Sciatic nerve (tissue), 2 donors: ENCODE measurements at regions not wholly inside any gene's neighbourhood (a gene's known extent, or its start where the extent isn't known, plus 50 kb on each side); places are given as distances from the start of the nearest gene placed in this dataset.
"Not testable (repeated sequence)": the region's sequence is repeated elsewhere in the genome, so short reads cannot be mapped to it uniquely, and the experiment has no call there.

Source experiments
- ATAC-seq: fragments of 200-7000 bp; cut with Tn5 transposase; one replicate; pipeline ENCODE4 v1.9.1; 2020; ENCODE audit warnings: mild to moderate bottlenecking, moderate library complexity
- DNase-seq: peaks from one replicate; pipeline ENCODE4 v3.0.0-alpha.2; 2020; ENCODE audit warnings: low spot score
- intact Hi-C: fragments of 100-400 bp; cut with DNase I; formaldehyde crosslinking; loops from one replicate; pipeline ENCODE4 v1.14.2; 2022
- donor health status: DM: no; HTN: no; CAD: no.
- donor health status: DM: no; HTN: no; CAD: no.

GRCh38 chr5:3490957-3491507 is 104.6 kb upstream of the IRX1 start:
- no peak for ATAC-seq
- intact Hi-C loops = no loop called here
- no peak for DNase-seq

DNA sequence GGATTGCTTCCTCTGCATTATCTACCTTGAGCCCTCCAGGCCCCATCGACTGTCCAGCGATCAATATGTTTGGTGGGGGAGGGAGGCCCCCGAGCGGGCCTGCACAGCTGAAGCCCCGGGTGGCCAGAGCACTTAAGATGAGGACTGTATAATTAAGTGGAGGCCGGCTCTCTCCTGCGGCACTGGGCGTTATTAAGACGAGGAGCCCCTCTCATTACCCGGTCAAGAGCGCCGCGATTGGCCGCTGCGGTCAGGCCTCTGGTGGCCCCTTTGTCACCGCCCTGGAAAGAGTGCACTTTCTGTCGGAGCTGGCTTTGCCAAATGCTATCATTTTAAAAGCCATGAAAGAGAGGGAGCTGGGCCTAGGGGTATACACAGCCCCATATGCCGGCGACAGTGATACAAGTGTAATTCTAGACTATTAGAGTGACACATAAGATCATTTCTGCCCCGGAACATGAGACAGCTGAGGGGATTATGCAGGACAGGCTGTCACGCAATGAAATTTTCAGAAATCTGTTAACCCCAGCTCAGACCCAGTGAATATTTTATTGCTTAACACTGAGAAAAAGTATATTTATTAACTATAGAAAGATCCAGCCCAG is 106.3 kb upstream of the IRX1 start:
- no peak for DNase-seq
- intact Hi-C loops = no loop called here
- ATAC-seq = no peak

DNA sequence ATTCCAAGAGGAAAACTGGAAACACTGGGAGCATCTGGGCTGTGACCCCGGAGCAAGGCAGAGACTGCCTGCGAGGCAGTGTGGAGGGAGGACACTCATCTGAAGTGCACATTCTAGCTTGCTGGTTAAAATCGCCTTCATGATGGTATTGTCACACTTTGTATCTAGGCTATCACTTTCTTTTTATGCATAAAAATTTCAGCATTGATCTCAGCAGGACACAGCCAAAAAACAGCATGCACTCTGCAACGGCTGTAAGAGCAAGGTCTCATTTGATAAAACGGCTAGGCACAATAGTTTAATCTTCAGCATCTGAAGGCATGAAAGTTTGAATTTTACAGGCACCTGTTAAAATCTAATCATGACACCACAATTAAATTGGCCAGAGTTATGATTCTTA is 110.8 kb upstream of the IRX1 start:
- ATAC-seq = no peak
- no peak for DNase-seq
- intact Hi-C loops = no loop called here

DNA sequence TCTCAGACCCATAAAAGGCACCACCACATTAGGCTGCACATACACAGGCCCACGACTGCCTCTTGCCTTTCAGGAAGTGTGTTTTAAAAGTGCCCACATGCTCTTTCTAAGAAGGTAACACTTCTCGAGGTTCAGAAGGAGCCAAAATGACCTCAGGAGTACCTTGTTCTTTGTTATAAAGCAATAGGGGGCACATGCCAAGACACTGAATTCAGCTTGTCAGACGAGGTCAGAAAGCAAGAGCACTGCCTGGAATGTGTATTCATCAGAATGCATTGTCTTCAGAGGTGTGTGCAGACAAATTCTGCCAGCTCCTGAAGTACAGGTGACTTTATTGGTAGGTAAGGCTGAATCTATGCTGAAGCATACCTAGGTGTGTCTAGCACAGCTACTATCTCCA is 114.5 kb upstream of the IRX1 start:
- no peak for ATAC-seq
- no peak for DNase-seq
- intact Hi-C loops = no loop called here

DNA sequence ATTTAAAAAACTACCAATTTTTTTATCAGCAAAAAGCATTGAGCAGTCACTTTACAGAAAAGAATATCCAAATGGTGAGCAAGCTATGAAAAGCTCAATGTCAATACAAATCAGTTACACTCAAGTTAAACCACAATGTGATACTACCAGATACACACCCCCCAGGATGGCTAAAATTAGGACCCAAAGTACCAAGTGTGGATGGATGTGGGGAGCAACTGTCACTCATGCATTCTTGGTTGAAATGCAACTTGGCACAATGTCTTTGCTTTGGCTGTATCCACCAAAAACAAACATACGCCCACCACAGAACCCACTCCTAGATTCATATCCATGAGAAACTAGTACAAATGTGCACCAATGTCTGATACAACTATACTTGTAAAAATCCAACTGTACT is 120.0 kb upstream of the IRX1 start:
- ATAC-seq = no peak
- no peak for DNase-seq
- intact Hi-C loops = no loop called here

DNA sequence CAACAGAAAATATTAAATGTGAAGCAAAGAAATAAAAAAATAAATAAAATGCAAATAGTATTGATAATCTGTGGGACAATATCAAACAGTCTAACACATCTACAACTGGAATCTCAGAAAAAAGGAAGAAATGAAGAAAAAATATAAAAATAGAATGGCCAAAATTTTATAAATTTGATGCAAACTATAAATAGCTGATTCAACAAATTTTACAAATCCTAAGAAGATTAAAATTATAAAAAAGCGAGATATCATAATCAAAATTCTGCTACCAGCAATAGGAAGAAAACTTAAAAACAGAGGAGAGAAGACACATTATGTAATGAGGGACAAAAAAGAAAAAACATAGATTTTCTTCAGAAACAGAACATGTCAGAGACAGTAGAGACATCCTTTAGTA is 129.2 kb upstream of the IRX1 start:
- intact Hi-C loops = no loop called here
- DNase-seq (no peak), ATAC-seq (no peak)

GRCh38 chr5:3460416-3460815 is 135.2 kb upstream of the IRX1 start:
- intact Hi-C loops = no loop called here

GRCh38 chr5:3456121-3456681 is 139.4 kb upstream of the IRX1 start:
- intact Hi-C loops = no loop called here
- ATAC-seq (no peak), DNase-seq (no peak)

More at GRCh38 chr5:3460416-3460815, 135.2 kb upstream of the IRX1 start:
- DNase-seq = no peak
- ATAC-seq = no peak

DNA sequence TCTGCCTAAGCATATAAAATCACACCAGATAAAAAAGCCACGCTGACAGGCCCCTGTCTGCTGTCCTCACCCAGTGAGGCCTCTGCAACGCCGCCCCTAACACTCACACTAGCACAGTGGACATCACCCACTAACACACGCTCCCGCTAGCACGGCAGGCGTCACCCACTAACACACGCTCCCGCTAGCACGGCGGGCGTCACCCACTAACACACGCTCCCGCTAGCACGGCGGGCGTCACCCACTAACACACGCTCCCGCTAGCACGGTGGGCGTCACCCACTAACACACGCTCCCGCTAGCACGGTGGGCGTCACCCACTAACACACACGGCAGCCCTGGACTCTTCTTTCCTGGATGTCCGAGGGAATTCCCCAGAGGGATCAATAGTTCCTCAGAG is 141.6 kb upstream of the IRX1 start:
- DNase-seq, ATAC-seq: not testable (repeated sequence)

DNA sequence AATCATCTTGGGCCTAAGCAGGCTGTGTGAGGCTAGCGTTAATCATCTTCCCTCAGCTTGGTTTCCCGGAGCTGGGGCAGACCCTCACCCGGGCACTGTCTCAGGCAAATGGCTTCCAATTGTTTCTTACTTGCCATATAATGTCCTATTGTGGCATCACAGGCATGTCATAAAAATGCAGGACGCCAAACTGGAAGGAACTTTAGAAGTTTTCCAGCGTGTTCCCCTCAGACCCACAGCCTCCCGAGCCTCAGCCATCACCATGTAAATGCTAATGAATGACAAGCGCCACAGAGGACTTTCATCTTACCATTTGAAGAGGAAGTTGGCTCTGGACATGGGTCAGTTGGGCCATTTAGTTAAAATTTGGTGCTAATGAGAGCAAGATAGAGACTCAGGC is 143.0 kb upstream of the IRX1 start:
- DNase-seq = no peak
- intact Hi-C loops = no loop called here
- no peak for ATAC-seq

More for the DNA sequence above, 141.6 kb upstream of the IRX1 start:
- intact Hi-C loops = not testable (repeated sequence)

GRCh38 chr5:3451961-3452360 is 143.7 kb upstream of the IRX1 start:
- ATAC-seq = no peak
- intact Hi-C loops = no loop called here
- no peak for DNase-seq

DNA sequence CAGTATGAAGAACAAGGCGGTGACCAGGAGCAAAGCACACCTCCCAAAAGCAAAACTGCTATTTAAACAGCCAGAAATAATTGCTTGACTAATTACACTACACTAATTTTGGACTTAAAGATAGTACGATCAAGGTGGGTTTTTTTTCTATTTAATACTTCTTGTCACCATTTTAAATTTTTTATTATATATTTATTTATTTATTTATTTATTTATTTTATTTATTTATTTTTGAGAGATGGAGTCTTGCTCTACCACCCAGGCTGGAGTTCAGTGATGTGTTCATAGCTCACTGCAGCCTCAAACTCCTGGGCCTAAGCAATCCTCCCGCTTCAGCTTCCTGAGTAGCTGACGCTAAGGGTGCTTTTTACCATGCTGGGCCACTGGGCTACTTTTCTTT is 146.2 kb upstream of the IRX1 start:
- DNase-seq (no peak), ATAC-seq (no peak)
- intact Hi-C loops = no loop called here

- no peak for ATAC-seq
Observed at GRCh38 chr5:3446410-3446809, 149.2 kb upstream of the IRX1 start.

DNA sequence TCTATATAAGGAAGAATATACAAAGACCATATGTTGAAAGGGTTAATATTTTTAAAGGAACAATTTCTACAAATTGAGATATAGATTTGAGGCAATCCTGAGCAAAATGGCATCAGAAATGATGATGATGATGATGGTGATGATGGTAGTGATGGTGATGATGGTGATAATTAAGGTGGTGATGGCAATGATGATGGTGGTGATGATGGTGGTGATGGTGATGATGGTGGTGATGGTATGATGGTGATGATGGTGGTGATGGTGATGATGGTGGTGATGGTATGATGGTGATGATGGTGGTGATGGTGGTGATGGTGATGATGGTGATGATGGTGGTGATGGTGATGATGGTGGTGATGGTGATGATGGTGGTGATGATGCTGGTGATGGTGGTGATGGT is 150.1 kb upstream of the IRX1 start:
- intact Hi-C loops, ATAC-seq, DNase-seq: not testable (repeated sequence)

More at GRCh38 chr5:3446410-3446809, 149.2 kb upstream of the IRX1 start:
- DNase-seq = no peak
- intact Hi-C loops = no loop called here

DNA sequence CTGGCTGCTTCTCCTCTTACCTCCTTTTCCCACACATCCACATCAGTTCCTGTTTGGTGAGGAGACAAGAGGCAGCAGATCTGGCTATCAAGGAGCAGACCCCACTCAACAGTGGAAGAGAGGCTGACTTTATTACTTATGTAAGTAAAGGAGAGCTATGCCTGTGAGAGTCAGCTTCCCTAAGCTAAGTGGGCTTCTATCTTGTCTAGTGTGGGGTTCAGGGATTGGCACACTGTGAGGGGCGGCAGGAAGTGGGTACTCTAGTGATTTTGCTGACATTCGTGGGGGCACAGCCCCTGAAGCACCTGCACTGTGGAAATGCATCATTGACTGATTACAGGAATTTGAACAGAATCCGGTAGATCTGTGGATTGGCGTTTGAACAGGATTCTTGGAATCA is 163.5 kb upstream of the IRX1 start:
- intact Hi-C loops = no loop called here

GRCh38 chr5:3430691-3431090 is 164.9 kb upstream of the IRX1 start:
- no peak for DNase-seq
- intact Hi-C loops = no loop called here

More for the DNA sequence above, 163.5 kb upstream of the IRX1 start:
- DNase-seq (no peak), ATAC-seq (no peak)

DNA sequence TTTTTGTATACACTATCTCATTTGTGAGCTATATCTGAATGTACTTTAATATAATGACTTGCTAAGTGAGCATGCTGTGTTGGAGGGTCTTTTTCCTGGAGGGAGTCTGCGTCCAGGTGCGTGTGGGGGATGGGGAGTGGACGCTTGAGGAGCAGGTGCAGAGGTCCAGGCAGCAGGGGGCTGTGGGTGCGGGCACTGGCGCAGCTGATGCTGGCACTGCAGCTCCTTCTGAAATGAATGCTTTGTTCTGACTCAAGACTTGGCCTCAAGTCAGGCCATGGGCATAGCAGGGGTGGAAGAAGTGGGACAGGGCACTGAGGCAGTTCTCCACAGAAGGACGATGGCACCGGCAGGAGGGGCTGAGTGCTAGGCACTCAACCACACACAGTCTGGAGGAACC is 165.7 kb upstream of the IRX1 start:
- intact Hi-C loops = no loop called here
- no peak for DNase-seq
- ATAC-seq = peak; percentile 17

More at GRCh38 chr5:3430691-3431090, 164.9 kb upstream of the IRX1 start:
- ATAC-seq = no peak

- intact Hi-C loops = no loop called here
- ATAC-seq (no peak), DNase-seq (no peak)
Observed at GRCh38 chr5:3428334-3428733, 167.3 kb upstream of the IRX1 start.

GRCh38 chr5:3424946-3425345 is 170.7 kb upstream of the IRX1 start:
- intact Hi-C loops = no loop called here

DNA sequence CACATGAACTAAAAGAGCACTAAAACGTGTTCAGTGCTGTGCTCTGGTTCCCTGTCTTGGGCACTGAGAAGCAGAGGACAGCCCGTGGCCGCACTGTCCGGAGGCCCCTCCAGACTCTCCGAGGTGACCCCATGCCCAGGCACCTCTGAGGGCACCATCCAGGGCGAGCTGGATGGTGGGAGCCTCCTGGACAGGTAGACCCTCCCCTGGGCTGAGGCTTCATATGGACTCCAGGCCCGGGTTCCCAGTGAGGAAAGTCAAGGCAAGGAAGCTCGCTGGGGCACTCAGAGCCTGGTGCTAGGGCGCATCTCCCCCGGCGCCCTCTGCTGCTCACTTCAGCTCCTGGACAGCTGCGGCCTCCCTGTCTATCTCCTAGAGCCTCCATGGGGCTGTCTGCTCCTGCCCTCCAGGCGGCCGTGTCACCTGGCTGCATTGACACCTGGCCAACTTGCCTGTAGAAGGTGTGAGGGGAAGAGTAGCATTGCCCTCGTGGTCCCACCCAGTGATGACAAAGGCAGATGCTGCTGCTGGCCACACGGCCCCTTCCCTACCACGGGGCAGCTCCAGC is 178.2 kb upstream of the IRX1 start:
- intact Hi-C loops = no loop called here
- no peak for DNase-seq
- no peak for ATAC-seq

More at GRCh38 chr5:3424946-3425345, 170.7 kb upstream of the IRX1 start:
- DNase-seq (no peak), ATAC-seq (no peak)
